ENCODE measurements at regions not wholly inside any gene's neighbourhood (a gene's known extent, or its start where the extent isn't known, plus 50 kb on each side); places are given as distances from the start of the nearest gene placed in this dataset.

DNA sequence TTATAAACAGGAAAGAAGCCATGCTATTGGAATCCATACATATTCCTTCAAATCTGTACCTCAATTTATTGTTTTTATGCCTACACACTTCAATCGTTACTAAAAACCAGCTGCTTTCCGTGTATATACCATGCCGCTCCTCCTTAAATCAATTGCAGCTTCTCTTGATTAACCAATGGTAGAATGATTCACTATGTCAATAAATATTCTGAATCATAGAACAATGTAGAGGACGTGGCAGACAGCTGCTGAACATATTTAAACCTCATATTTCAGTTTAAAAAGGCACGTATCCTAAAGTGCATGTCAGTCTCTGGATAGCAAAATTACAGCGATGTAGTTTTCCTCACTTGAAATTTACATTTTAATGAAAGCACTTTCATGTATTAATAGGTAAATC lies 100.4 kb downstream of the MRPL39 start:
- Histone ChIP-seq H3K27ac (no peak overlapping the region), H3K9me3 (no peaks in the 10 kb centered on the region), H3K4me1 (ENCODE audit: insufficient read depth) (no peaks in the 10 kb centered on the region), H3K36me3 (no peaks in the 10 kb centered on the region), H3K4me3 (no peak overlapping the region), H3K27me3 (no peaks in the 10 kb centered on the region)
- TF ChIP-seq EP300 (IDR thresholded peaks at IDR 0.05): no peak
- TF ChIP-seq, protein P1, sequence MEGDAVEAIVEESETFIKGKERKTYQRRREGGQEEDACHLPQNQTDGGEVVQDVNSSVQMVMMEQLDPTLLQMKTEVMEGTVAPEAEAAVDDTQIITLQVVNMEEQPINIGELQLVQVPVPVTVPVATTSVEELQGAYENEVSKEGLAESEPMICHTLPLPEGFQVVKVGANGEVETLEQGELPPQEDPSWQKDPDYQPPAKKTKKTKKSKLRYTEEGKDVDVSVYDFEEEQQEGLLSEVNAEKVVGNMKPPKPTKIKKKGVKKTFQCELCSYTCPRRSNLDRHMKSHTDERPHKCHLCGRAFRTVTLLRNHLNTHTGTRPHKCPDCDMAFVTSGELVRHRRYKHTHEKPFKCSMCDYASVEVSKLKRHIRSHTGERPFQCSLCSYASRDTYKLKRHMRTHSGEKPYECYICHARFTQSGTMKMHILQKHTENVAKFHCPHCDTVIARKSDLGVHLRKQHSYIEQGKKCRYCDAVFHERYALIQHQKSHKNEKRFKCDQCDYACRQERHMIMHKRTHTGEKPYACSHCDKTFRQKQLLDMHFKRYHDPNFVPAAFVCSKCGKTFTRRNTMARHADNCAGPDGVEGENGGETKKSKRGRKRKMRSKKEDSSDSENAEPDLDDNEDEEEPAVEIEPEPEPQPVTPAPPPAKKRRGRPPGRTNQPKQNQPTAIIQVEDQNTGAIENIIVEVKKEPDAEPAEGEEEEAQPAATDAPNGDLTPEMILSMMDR (IDR thresholded peaks at IDR 0.05): no peak
- no peak for TF ChIP-seq POLR2A (IDR thresholded peaks at IDR 0.05)
- WGBS, 3 donors: 82 to 88% (median 85%) methylated on average over 6 of the region's 6 CpGs
- DNase-seq: no peak
- intact Hi-C loops (cut with DNase I): no loop called here

DNA sequence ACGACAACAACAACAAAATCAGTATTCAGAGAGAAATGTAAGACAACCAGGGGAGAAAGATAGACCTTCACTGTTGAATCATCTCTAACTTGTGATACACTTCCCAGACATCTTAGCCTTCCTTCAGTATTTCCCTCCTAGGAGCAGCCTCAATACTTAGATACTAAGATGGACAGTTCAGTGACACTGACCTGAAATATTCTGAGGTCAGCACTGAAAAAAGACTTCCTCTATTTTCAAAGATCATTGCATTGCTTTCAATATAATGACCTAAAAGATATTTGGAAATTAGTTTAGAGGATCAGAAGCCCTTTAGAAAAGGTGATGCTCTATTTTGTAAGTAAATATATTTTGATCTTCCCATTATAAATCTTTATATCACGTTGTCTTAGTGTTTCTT lies 101.0 kb downstream of the MRPL39 start:
- Histone ChIP-seq H3K27ac (no peak overlapping the region), H3K9me3 (no peaks in the 10 kb centered on the region), H3K27me3 (no peaks in the 10 kb centered on the region), H3K4me3 (no peak overlapping the region), H3K4me1 (ENCODE audit: insufficient read depth) (no peaks in the 10 kb centered on the region), H3K36me3 (no peaks in the 10 kb centered on the region)
- intact Hi-C loops (cut with DNase I): no loop called here
- no peak for TF ChIP-seq POLR2A (IDR thresholded peaks at IDR 0.05)
- TF ChIP-seq, protein P1 (IDR thresholded peaks at IDR 0.05): no peak
- no peak for TF ChIP-seq EP300 (IDR thresholded peaks at IDR 0.05)
- 61 to 82% (median 78%) methylated on average over 2 of the region's 2 CpGs for WGBS, 3 donors
- DNase-seq: no peak

DNA sequence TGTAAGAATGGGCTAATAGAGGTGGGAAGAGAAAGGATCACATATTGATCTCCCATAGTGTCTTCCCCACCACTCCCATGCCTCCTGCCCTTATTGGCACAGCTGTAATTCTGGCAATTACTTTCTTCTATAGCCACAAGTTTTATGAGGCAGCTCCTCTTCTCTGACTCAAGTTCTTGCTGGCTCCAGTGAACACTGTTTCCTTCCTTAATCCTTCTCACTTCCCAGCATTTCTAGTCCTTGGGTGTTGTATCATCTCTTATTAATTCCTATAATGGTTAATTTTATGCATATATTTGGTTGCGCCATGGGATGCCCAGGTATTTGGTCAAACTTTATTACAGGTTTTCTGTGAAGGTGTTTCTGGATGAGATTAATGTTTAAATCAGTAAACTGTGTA lies 103.3 kb downstream of the MRPL39 start:
- no peaks in the 10 kb centered on the region for H3K4me1 ChIP-seq (ENCODE audit: insufficient read depth)
- H3K9me3 ChIP-seq: no peaks in the 10 kb centered on the region
- no peaks in the 10 kb centered on the region for H3K36me3 ChIP-seq
- intact Hi-C loops (cut with DNase I): no loop called here
- H3K27ac ChIP-seq: no peak overlapping the region
- 94 to 98% (median 97%) methylated on average over 1 of the region's 1 CpG for whole genome bisulfite sequencing, 3 donors
- no peak for DNase-seq
- TF ChIP-seq, protein P1 (IDR thresholded peaks at IDR 0.05): no peak
- TF ChIP-seq POLR2A (IDR thresholded peaks at IDR 0.05) (no peak), EP300 (IDR thresholded peaks at IDR 0.05) (no peak)
- H3K27me3 ChIP-seq: no peaks in the 10 kb centered on the region
- H3K4me3 ChIP-seq: no peak overlapping the region

DNA sequence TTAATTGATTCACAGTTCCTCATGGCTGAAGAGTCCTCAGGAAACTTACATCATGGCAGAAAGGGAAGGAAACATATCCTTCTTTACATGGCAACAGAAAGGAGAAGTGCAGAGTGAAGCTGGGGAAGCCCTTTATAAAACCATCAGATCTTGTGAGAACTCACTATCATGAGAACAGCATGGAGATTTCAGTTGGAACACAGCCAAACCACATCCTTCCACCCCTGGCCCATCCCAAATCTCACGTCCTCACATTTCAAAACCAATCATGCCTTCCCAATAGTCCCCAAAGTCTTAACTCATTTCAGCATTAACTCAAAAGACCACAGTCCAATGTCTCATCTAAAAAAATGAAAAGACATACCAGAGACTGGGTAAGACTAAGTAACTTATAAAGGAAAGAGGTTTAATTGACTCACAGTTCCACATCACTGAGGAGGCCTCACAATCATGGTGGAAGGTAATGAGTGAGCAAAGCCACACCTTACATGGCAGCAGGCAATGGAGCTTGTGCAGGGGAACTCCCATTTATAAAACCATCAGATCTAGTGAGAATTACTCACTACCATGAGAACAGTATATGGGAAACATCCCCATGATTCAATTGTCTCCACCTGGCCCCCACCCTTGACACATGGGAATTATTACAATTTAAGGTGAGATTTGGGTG lies 105.2 kb downstream of the MRPL39 start:
- H3K4me3 ChIP-seq: no peak overlapping the region
- TF ChIP-seq, protein P1 (IDR thresholded peaks at IDR 0.05): no peak
- TF ChIP-seq POLR2A (IDR thresholded peaks at IDR 0.05) (no peak), EP300 (IDR thresholded peaks at IDR 0.05) (no peak)
- no peaks in the 10 kb centered on the region for H3K36me3 ChIP-seq
- no peaks in the 10 kb centered on the region for H3K27me3 ChIP-seq
- no peak for DNase-seq
- no peaks in the 10 kb centered on the region for H3K4me1 ChIP-seq (ENCODE audit: insufficient read depth)
- WGBS, 3 donors: 30 to 50% (median 46%) methylated on average over 1 of the region's 1 CpG
- intact Hi-C loops (cut with DNase I): no loop called here
- no peak overlapping the region for H3K27ac ChIP-seq
- no peaks in the 10 kb centered on the region for H3K9me3 ChIP-seq
